ENCODE measurements at regions not wholly inside any gene's neighbourhood (a gene's known extent, or its start where the extent isn't known, plus 50 kb on each side); places are given as distances from the start of the nearest gene placed in this dataset.

GRCh38 chr21:22961258-22961657, 1963.0 kb downstream of the NCAM2 start:
- Mint-ChIP-seq H3K27ac (no peak overlapping the region), H3K9me3 (no peaks in the 10 kb centered on the region), H3K36me3 (ENCODE audit: low read depth) (no peaks in the 10 kb centered on the region), H3K4me3 (no peak overlapping the region), H3K27me3 (ENCODE audit: low read depth) (no peaks in the 10 kb centered on the region), H3K4me1 (no peaks in the 10 kb centered on the region)
- TF ChIP-seq CTCF (IDR thresholded peaks at IDR 0.05; ENCODE audit: unreplicated experiment in 3 of 3), result no peak

GRCh38 chr21:22965455-22966135, 1967.4 kb downstream of the NCAM2 start:
- TF ChIP-seq CTCF (IDR thresholded peaks at IDR 0.05; ENCODE audit: unreplicated experiment in 3 of 3), result no peak
- H3K27ac Mint-ChIP-seq, result no peak overlapping the region
- no peaks in the 10 kb centered on the region for H3K4me1 Mint-ChIP-seq
- H3K4me3 Mint-ChIP-seq, result no peak overlapping the region
- no peaks in the 10 kb centered on the region for H3K36me3 Mint-ChIP-seq (ENCODE audit: low read depth)
- no peaks in the 10 kb centered on the region for H3K9me3 Mint-ChIP-seq
- no peaks in the 10 kb centered on the region for H3K27me3 Mint-ChIP-seq (ENCODE audit: low read depth)

- H3K27ac Mint-ChIP-seq, result no peak overlapping the region
- H3K36me3 Mint-ChIP-seq (ENCODE audit: low read depth), result no peaks in the 10 kb centered on the region
- no peak overlapping the region for H3K4me3 Mint-ChIP-seq
- no peak for TF ChIP-seq CTCF (IDR thresholded peaks at IDR 0.05; ENCODE audit: unreplicated experiment in 3 of 3)
- H3K9me3 Mint-ChIP-seq, result no peaks in the 10 kb centered on the region
- no peaks in the 10 kb centered on the region for H3K27me3 Mint-ChIP-seq (ENCODE audit: low read depth)
- no peaks in the 10 kb centered on the region for H3K4me1 Mint-ChIP-seq
These were observed 1983.6 kb downstream of the NCAM2 start for GRCh38 chr21:22981819-22982218.

- Mint-ChIP-seq H3K27ac (no peak overlapping the region), H3K36me3 (ENCODE audit: low read depth) (no peaks in the 10 kb centered on the region), H3K9me3 (peaks cover 4% of the 10 kb centered on the region), H3K4me3 (no peak overlapping the region), H3K27me3 (ENCODE audit: low read depth) (no peaks in the 10 kb centered on the region), H3K4me1 (no peaks in the 10 kb centered on the region)
- no peak for TF ChIP-seq CTCF (IDR thresholded peaks at IDR 0.05; ENCODE audit: unreplicated experiment in 3 of 3)
These were observed 1994.9 kb downstream of the NCAM2 start for GRCh38 chr21:22993144-22993543.

GRCh38 chr21:22993822-22994574, 1995.8 kb downstream of the NCAM2 start:
- no peaks in the 10 kb centered on the region for H3K27me3 Mint-ChIP-seq (ENCODE audit: low read depth)
- H3K9me3 Mint-ChIP-seq, result peaks cover 4% of the 10 kb centered on the region
- no peak overlapping the region for H3K4me3 Mint-ChIP-seq
- H3K36me3 Mint-ChIP-seq (ENCODE audit: low read depth), result no peaks in the 10 kb centered on the region
- H3K27ac Mint-ChIP-seq, result no peak overlapping the region
- H3K4me1 Mint-ChIP-seq, result no peaks in the 10 kb centered on the region
- no peak for TF ChIP-seq CTCF (IDR thresholded peaks at IDR 0.05; ENCODE audit: unreplicated experiment in 3 of 3)

- Mint-ChIP-seq H3K9me3 (no peaks in the 10 kb centered on the region), H3K4me3 (no peak overlapping the region), H3K27me3 (ENCODE audit: low read depth) (no peaks in the 10 kb centered on the region), H3K36me3 (ENCODE audit: low read depth) (no peaks in the 10 kb centered on the region), H3K4me1 (no peaks in the 10 kb centered on the region), H3K27ac (no peak overlapping the region)
- TF ChIP-seq CTCF (IDR thresholded peaks at IDR 0.05; ENCODE audit: unreplicated experiment in 3 of 3), result no peak
These were observed 2005.7 kb downstream of the NCAM2 start for GRCh38 chr21:23003951-23004350.
